ENCODE measurements at regions not wholly inside any gene's neighbourhood (a gene's known extent, or its start where the extent isn't known, plus 50 kb on each side); places are given as distances from the start of the nearest gene placed in this dataset.
"Not testable (repeated sequence)": the region's sequence is repeated elsewhere in the genome, so short reads cannot be mapped to it uniquely, and the experiment has no call there.

DNA sequence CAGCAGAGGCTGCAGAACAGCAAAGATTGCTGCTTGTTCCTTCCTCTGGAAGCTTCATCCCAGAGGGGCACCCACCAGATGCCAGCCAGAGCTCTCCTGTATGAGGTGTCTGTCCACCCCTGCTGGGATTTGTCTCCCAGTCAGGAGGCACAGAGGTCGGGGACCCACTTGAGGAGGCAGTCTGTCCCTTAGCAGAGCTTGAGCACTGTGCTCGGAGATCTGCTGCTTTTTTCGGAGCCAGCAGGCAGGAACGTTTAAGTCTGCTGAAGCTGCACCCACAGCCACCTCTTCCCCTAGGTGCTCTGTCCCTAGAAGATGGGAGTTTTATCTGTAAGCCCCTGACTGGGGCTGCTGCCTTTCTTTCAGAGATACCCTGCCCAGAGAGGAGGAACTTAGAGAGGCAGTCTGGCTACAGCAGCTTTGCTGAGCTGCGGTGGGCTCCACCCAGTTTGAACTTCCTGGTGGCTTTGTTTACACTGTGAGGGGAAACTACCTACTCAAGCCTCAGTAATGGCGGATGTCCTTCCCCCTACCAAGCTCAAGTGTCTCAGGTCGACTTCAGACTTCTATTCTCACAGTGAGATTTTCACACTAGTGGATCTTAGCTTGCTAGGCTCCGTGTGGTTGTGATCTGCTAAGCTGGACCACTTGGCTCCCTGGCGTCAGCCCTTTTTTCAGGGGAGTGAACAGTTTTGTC is 101.8 kb upstream of the GLRA1 start:
- DNase-seq = not testable (repeated sequence)

DNA sequence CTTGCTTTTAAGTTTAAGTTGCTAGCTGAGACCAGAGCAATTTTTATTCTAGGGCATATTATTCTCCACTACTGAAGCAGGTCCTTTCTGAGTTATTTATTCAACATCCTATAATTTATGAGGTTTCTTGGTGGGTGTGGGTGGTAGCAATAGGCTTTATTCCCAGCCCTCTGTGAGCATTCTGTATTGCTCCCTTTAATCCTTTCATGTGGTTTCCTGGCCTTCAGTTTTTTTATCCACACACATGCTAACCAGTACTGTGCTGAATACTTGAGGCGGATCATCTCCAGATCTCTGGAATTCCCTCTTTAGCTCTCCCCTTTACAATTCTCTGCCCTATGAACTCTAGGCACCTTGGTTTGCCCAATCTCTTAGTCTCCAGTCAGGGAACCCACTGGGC is 91.8 kb upstream of the GLRA1 start:
- DNase-seq = no peak

DNA sequence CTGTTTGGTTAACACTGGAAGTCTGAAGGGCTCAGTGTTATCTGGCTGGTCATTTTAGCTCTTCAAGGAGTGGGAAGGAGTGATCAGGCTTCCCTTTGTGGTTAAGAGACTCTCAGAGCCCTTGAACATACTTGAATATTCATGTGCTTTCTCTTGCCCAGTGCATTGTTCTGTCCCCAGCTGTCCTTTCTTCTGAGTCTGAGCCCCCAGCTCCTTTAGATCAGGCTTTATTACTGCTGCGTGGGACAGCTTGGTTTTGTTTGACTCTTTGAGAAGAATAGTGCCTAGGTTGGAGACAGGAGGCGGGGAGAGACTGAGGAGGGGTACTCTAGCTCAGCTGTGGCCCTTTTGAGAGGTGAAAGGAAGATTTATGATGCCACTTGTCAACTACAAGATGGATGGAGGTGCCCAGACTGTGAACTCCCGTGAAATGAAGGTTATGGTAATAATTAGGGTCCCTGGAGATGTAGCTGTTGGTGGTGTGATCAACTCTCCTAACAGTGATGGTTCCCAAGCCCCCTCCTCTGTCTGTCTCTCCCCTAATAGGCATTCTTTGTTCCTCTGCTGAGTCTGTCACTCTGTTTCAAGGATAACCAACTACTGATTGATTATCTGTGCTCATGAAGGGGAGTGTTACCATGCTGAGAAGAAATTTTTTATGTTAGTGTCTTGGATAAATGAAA is 83.1 kb upstream of the GLRA1 start:
- no peak for DNase-seq

DNA sequence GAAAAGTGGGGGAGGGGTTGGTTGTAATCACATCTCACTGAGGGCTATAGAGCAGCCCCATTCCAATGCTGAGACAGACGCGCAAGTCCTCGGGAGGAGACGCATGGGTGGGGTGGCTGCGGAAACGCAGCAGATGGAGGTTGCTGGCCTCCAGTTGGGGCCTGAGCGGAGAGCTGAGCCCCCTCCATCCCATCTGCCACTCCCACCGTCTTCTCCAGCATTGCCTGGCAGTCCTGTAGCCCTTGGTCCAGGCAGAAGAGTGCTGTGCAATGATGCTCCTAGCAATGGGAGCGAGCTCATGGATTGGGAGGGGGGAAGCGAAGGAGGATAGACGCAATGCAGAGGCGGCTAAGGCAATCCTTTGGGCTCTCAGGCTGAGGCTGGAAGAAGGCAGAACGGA is 79.4 kb upstream of the GLRA1 start:
- no peak for DNase-seq

Measured in inflammatory macrophage treated with lipopolysaccharide for 1 hour (primary cell).